Psoas muscle (tissue), 7 donors: ENCODE measurements at regions not wholly inside any gene's neighbourhood (a gene's known extent, or its start where the extent isn't known, plus 50 kb on each side); places are given as distances from the start of the nearest gene placed in this dataset.
A peak's percentile ranks its signal among the peaks of the same experiment; 100 is the strongest.

Experiments
- ATAC-seq, 4 donors: fragments of 200-7000 bp; cut with Tn5 transposase; one replicate each; pipeline ENCODE4 v1.9.1; 2020; ENCODE audit warnings: moderate library complexity in 3 of 4, mild to moderate bottlenecking in 2 of 4
- DNase-seq, 2 donors: peaks; one replicate each; pipeline ENCODE4 v3.0.0-alpha.2; 2020
- H3K27ac ChIP-seq: fragments of 200-600 bp; one replicate; pipeline ENCODE4 v1.8.0; 2022
- H3K27me3 ChIP-seq, 3 donors: fragments of 200-600 bp in 1 of 3; one replicate each; pipeline versions ENCODE4 v1.6.1 to v1.8.0; 2013 to 2022; ENCODE audit warnings: low read length in 2 of 3, mild to moderate bottlenecking in 2 of 3, moderate library complexity in 1 of 3; ENCODE audit not compliant: insufficient read depth in 3 of 3
- H3K36me3 ChIP-seq, 2 donors: fragments of 200-600 bp in 1 of 2; one replicate each; pipeline versions ENCODE4 v1.6.1 to v1.8.0; 2013 to 2022; ENCODE audit warnings: low read depth in 1 of 2, mild to moderate bottlenecking in 1 of 2, moderate library complexity in 1 of 2; ENCODE audit not compliant: insufficient read depth in 1 of 2
- H3K4me1 ChIP-seq: fragments of 200-600 bp; one replicate; pipeline ENCODE4 v1.8.0; 2022
- H3K4me3 ChIP-seq: fragments of 200-600 bp; one replicate; pipeline ENCODE4 v1.8.0; 2022; ENCODE audit warnings: mild to moderate bottlenecking
- H3K9me3 ChIP-seq: fragments of 200-600 bp; one replicate; pipeline ENCODE4 v1.8.0; 2022
- CTCF ChIP-seq: fragments of 200-600 bp; IDR thresholded peaks from one replicate; pipeline ENCODE4 v1.8.0; 2022; ENCODE audit warnings: antibody characterized with exemption
- WGBS, 3 donors: extraction: QIAGEN DNeasy Blood & Tissue Kit; methylation state at CpG; one replicate each; pipeline versions ENCODE4 v1.1.6 to v1.1.7; 2013; 5-methylcytosine and 5-hydroxymethylcytosine counted together
- intact Hi-C, 2 donors: fragments of 100-400 bp; cut with DNase I; formaldehyde crosslinking; loops; one replicate each; pipeline versions ENCODE4 v1.11.0 to v1.14.2; 2022
- donor health status: healthy with polysubstance abuse.
- donor health status: DM: no; HTN: no; CAD: no; lungs with moderate emphysema.
- donor health status: Bipolar disorder and iron deficiency.
- donor health status: healthy.
- donor health status: DM: yes; HTN: yes; CAD: no.
- donor health status: DM: no; HTN: no; CAD: no.
- donor health status: DM: yes; HTN: yes; CAD: no.

GRCh38 chr9:34907044-34907443 is 51.0 kb upstream of the PHF24 start:
- H3K4me1 ChIP-seq: no peaks in the 10 kb centered on the region
- H3K27ac ChIP-seq: no peak overlapping the region
- no peaks in the 10 kb centered on the region for H3K9me3 ChIP-seq
- ATAC-seq: no peak
- H3K27me3 ChIP-seq: peaks cover 0 to 10% (median 2%) of the 10 kb centered on the region in 3 donors
- intact Hi-C loops: loop anchor here in 1 of 2 donors (10.0 kb wide), 1 partner anchor 568 kb away; no protein-coding TSS in a partner anchor
- H3K4me3 ChIP-seq: no peak overlapping the region
- H3K36me3 ChIP-seq: no peaks in the 10 kb centered on the region
- no peak for TF ChIP-seq CTCF
- no peak for DNase-seq
- 57 to 76% (median 58%) methylated on average over 2 of the region's 2 CpGs for WGBS, 3 donors

- Histone ChIP-seq H3K4me1 (no peaks in the 10 kb centered on the region), H3K36me3 (no peaks in the 10 kb centered on the region), H3K27ac (no peak overlapping the region), H3K27me3 (peaks cover 0 to 15% (median 1%) of the 10 kb centered on the region in 3 donors), H3K4me3 (no peak overlapping the region), H3K9me3 (no peaks in the 10 kb centered on the region)
- intact Hi-C loops: loop anchor here (1.0 to 10.0 kb wide), 7 partner anchors 83 to 575 kb away; partner anchors contain the start of gene PIGO (in 2 of the 2)
- 23 to 26% (median 25%) methylated on average over 7 of the region's 7 CpGs for WGBS, 3 donors
- ATAC-seq: peak; percentile 98 to 100 (median 100)
- DNase-seq: peak; percentile 77 to 85
- peak; percentile 84 for TF ChIP-seq CTCF
Measured at GRCh38 chr9:34899535-34900158, 58.4 kb upstream of the PHF24 start.

- Histone ChIP-seq H3K27ac (no peak overlapping the region), H3K4me1 (no peaks in the 10 kb centered on the region), H3K9me3 (no peaks in the 10 kb centered on the region), H3K4me3 (no peak overlapping the region), H3K27me3 (peaks cover 0 to 15% (median 0%) of the 10 kb centered on the region in 3 donors), H3K36me3 (no peaks in the 10 kb centered on the region)
- no peak for TF ChIP-seq CTCF
- intact Hi-C loops: loop anchor here (1.0 to 10.0 kb wide), 4 partner anchors 86 to 356 kb away; partner anchors contain the start of gene PIGO (in 1 of the 2)
- ATAC-seq: no peak
- WGBS, 3 donors: 53 to 61% (median 58%) methylated on average over 8 of the region's 8 CpGs
- no peak for DNase-seq
Measured at GRCh38 chr9:34898846-34899245, 59.2 kb upstream of the PHF24 start.

GRCh38 chr9:34896112-34896511 is 62.0 kb upstream of the PHF24 start:
- Histone ChIP-seq H3K4me3 (no peak overlapping the region), H3K27ac (no peak overlapping the region), H3K4me1 (no peaks in the 10 kb centered on the region), H3K27me3 (peaks cover 0 to 15% (median 0%) of the 10 kb centered on the region in 3 donors), H3K36me3 (no peaks in the 10 kb centered on the region), H3K9me3 (no peaks in the 10 kb centered on the region)
- DNase-seq (no peak), ATAC-seq (no peak)
- TF ChIP-seq CTCF: no peak
- 18 to 33% (median 21%) methylated on average over 2 of the region's 2 CpGs for WGBS, 3 donors
- intact Hi-C loops: loop anchor here in 1 of 2 donors (5.0 to 10.0 kb wide), 2 partner anchors 156 to 359 kb away; no protein-coding TSS in a partner anchor
